ENCODE measurements at regions not wholly inside any gene's neighbourhood (a gene's known extent, or its start where the extent isn't known, plus 50 kb on each side); places are given as distances from the start of the nearest gene placed in this dataset.

DNA sequence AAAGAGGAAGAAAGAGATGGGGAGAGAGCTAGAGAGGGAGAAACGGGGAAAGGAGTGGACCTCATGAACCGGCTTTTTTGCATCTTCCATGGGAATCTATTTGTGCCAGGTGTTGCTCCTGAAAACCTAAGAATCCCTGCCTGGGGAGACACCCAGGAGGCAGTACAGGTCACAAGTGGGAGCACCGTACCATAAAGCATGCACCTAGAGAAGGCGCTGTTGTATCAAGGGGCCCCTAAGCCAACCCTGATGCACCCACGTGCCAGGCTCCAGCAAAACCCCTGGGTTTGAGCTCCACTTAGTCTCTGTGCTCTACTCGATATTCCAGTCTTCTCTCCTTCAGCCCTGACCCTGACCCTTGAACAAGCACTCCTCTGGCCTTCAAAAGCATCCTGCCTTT lies 233.6 kb downstream of the RRAGC start:
- no peak overlapping the region for H3K4me3 ChIP-seq (ENCODE audit: low read length)
- no peaks in the 10 kb centered on the region for H3K4me1 ChIP-seq (ENCODE audit: control insufficient read depth, insufficient read depth, low read length)
- H3K27me3 ChIP-seq (replicated peaks; ENCODE audit: control insufficient read depth, insufficient read depth, low read length), result peaks cover 3% of the 10 kb centered on the region
- H3K9ac ChIP-seq (ENCODE audit: low read length), result no peak overlapping the region
- no peak for DNase-seq (ENCODE audit: low read depth)
- peaks cover 8% of the 10 kb centered on the region for H3K9me3 ChIP-seq (ENCODE audit: control insufficient read depth, low read length)
- no peaks in the 10 kb centered on the region for H3K36me3 ChIP-seq (ENCODE audit: control insufficient read depth, insufficient read depth, low read length, severe bottlenecking)

DNA sequence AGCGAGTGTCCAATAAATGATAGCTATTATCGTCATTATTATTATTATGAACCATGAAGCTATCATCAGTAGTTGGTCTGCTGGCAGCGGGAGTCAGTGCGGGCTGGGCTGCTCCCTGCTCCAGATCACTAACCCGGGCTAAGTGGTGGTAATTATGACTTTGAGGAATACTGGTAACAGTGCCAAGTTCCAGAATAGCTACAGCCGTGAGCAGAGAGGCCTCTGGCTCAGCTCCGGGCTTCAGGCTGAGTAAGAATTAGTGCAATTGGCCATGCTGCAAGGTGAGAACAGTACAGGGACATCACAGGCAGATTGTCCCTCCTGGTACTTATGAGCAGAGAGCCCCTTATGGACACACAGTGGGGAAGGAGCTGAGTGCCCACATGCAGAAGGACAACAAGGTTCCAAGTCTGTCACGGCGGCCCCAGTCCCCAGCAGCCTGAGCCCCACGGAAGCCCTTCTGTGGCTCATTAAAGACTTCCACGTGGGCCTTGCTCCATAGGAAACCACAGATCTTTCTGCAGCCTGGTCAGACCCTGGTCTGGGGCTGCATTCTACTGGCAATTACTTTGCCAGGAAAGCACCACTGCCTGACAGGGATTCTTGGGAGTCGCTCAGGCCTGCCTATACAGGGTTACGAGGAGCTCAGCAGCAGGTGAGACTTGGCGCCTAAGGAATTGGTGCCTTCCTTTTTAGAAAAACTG lies 235.1 kb downstream of the RRAGC start:
- Histone ChIP-seq H3K4me1 (ENCODE audit: control insufficient read depth, insufficient read depth, low read length) (no peaks in the 10 kb centered on the region), H3K27me3 (replicated peaks; ENCODE audit: control insufficient read depth, insufficient read depth, low read length) (peaks cover 3% of the 10 kb centered on the region), H3K9me3 (ENCODE audit: control insufficient read depth, low read length) (peaks cover 8% of the 10 kb centered on the region), H3K36me3 (ENCODE audit: control insufficient read depth, insufficient read depth, low read length, severe bottlenecking) (no peaks in the 10 kb centered on the region), H3K4me3 (ENCODE audit: low read length) (no peak overlapping the region), H3K9ac (ENCODE audit: low read length) (no peak overlapping the region)
- no peak for DNase-seq (ENCODE audit: low read depth)

DNA sequence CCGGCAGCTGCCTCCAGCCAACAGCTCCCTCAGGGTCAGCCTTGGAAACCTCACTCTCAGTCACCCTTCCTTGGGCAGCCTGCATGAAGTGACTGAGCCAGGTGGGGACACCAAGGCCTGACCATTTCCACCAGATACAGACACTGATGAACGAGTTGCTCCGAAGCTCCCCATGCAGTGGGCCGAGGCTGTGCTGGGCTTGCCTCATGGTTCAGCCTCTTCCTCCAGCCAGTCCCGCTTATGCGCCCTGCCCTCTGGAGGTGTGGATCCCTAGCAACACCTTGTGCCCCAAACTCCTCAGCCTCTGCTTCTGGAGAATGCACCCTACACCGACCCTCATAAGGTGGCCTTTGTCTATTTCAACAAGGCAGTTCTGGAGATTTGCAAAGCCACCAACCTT lies 236.0 kb downstream of the RRAGC start:
- peaks cover 5% of the 10 kb centered on the region for H3K9me3 ChIP-seq (ENCODE audit: control insufficient read depth, low read length)
- H3K9ac ChIP-seq (ENCODE audit: low read length), result no peak overlapping the region
- H3K4me1 ChIP-seq (ENCODE audit: control insufficient read depth, insufficient read depth, low read length), result no peaks in the 10 kb centered on the region
- H3K27me3 ChIP-seq (replicated peaks; ENCODE audit: control insufficient read depth, insufficient read depth, low read length), result peaks cover 3% of the 10 kb centered on the region
- H3K36me3 ChIP-seq (ENCODE audit: control insufficient read depth, insufficient read depth, low read length, severe bottlenecking), result no peaks in the 10 kb centered on the region
- DNase-seq (ENCODE audit: low read depth), result no peak
- no peak overlapping the region for H3K4me3 ChIP-seq (ENCODE audit: low read length)

GRCh38 chr1:38622197-38622596 lies 237.4 kb downstream of the RRAGC start:
- no peak for DNase-seq (ENCODE audit: low read depth)
- no peaks in the 10 kb centered on the region for H3K9me3 ChIP-seq (ENCODE audit: control insufficient read depth, low read length)
- no peaks in the 10 kb centered on the region for H3K4me1 ChIP-seq (ENCODE audit: control insufficient read depth, insufficient read depth, low read length)
- H3K9ac ChIP-seq (ENCODE audit: low read length), result no peak overlapping the region
- H3K27me3 ChIP-seq (replicated peaks; ENCODE audit: control insufficient read depth, insufficient read depth, low read length), result peaks cover 3% of the 10 kb centered on the region
- H3K4me3 ChIP-seq (ENCODE audit: low read length), result no peak overlapping the region
- H3K36me3 ChIP-seq (ENCODE audit: control insufficient read depth, insufficient read depth, low read length, severe bottlenecking), result no peaks in the 10 kb centered on the region

DNA sequence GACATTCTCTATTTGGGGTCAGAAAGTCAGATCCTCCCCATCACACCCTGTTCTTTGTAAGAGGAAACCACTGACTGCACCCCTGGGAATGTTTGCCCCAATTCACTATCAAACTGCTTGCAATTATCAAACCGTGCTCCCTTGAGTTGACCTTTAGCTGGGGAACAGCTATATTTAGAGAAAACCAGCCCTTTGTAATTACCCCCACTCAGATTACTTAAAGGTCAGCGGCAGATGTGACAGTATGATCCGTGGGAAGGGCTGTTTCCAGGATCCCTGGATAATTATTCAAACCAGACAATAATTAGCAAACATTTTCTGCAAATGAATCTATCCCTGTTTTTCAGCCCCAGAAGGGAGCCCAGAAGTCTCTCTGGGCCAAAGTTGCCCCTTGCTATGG lies 242.7 kb downstream of the RRAGC start:
- no peaks in the 10 kb centered on the region for H3K36me3 ChIP-seq (ENCODE audit: control insufficient read depth, insufficient read depth, low read length, severe bottlenecking)

DNA sequence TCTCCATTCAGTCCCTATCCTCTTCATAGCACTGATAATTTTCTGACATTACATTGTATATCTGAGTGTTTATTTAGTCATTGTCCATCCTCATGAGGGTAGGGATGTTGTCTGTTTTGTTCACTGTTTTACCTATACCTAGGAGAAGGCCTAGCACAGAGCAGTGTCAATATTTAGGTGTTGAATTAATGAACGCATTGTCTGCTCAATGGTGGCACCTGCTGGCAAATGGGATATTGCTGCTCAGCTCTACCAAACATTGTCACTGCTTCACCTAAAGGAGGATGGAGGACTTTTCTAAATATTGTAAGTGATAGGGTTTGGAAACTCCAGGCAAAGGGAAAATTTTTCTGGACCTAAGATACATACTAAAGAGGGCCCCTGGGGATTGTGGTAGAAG lies 243.9 kb downstream of the RRAGC start:
- Histone ChIP-seq H3K27me3 (replicated peaks; ENCODE audit: control insufficient read depth, insufficient read depth, low read length) (peaks cover 6% of the 10 kb centered on the region), H3K9me3 (ENCODE audit: control insufficient read depth, low read length) (peaks cover 7% of the 10 kb centered on the region), H3K9ac (ENCODE audit: low read length) (no peak overlapping the region), H3K4me3 (ENCODE audit: low read length) (no peak overlapping the region), H3K4me1 (ENCODE audit: control insufficient read depth, insufficient read depth, low read length) (no peaks in the 10 kb centered on the region), H3K36me3 (ENCODE audit: control insufficient read depth, insufficient read depth, low read length, severe bottlenecking) (no peaks in the 10 kb centered on the region)
- DNase-seq (ENCODE audit: low read depth), result no peak

More for the DNA sequence above, 242.7 kb downstream of the RRAGC start:
- H3K27me3 ChIP-seq (replicated peaks; ENCODE audit: control insufficient read depth, insufficient read depth, low read length), result peaks cover 6% of the 10 kb centered on the region
- no peak for DNase-seq (ENCODE audit: low read depth)
- peaks cover 7% of the 10 kb centered on the region for H3K9me3 ChIP-seq (ENCODE audit: control insufficient read depth, low read length)
- no peaks in the 10 kb centered on the region for H3K4me1 ChIP-seq (ENCODE audit: control insufficient read depth, insufficient read depth, low read length)
- no peak overlapping the region for H3K4me3 ChIP-seq (ENCODE audit: low read length)
- H3K9ac ChIP-seq (ENCODE audit: low read length), result no peak overlapping the region

- no peak overlapping the region for H3K9ac ChIP-seq (ENCODE audit: low read length)
- no peak for DNase-seq (ENCODE audit: low read depth)
- no peak overlapping the region for H3K4me3 ChIP-seq (ENCODE audit: low read length)
- peaks cover 7% of the 10 kb centered on the region for H3K9me3 ChIP-seq (ENCODE audit: control insufficient read depth, low read length)
- no peaks in the 10 kb centered on the region for H3K4me1 ChIP-seq (ENCODE audit: control insufficient read depth, insufficient read depth, low read length)
- no peaks in the 10 kb centered on the region for H3K36me3 ChIP-seq (ENCODE audit: control insufficient read depth, insufficient read depth, low read length, severe bottlenecking)
- H3K27me3 ChIP-seq (replicated peaks; ENCODE audit: control insufficient read depth, insufficient read depth, low read length), result peaks cover 6% of the 10 kb centered on the region
Measured at GRCh38 chr1:38614861-38615260, 244.7 kb downstream of the RRAGC start.

DNA sequence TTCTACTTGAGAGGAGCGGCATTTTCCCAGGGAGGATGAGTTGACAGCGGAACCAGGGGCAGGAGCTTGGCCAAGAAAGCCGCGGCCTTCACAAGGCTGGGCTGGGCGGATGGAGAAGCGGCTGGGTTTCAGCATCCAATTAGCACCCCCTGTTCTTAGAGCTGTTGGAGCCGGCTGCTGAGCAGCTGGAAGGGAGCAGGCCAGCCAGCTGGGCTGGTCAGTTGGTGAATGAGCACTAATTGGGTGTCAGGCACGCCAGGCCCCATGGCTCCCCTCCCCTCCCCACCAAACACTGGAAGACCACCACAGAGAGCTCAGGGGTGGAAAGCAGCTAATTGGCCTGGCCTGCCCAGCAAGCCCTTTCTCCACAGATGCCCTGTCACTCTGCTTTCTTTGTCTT lies 245.6 kb downstream of the RRAGC start:
- H3K27me3 ChIP-seq (replicated peaks; ENCODE audit: control insufficient read depth, insufficient read depth, low read length), result peaks cover 6% of the 10 kb centered on the region
- peaks cover 7% of the 10 kb centered on the region for H3K9me3 ChIP-seq (ENCODE audit: control insufficient read depth, low read length)
- H3K4me3 ChIP-seq (ENCODE audit: low read length), result no peak overlapping the region
- no peak for DNase-seq (ENCODE audit: low read depth)
- no peaks in the 10 kb centered on the region for H3K4me1 ChIP-seq (ENCODE audit: control insufficient read depth, insufficient read depth, low read length)
- no peak overlapping the region for H3K9ac ChIP-seq (ENCODE audit: low read length)
- H3K36me3 ChIP-seq (ENCODE audit: control insufficient read depth, insufficient read depth, low read length, severe bottlenecking), result no peaks in the 10 kb centered on the region

DNA sequence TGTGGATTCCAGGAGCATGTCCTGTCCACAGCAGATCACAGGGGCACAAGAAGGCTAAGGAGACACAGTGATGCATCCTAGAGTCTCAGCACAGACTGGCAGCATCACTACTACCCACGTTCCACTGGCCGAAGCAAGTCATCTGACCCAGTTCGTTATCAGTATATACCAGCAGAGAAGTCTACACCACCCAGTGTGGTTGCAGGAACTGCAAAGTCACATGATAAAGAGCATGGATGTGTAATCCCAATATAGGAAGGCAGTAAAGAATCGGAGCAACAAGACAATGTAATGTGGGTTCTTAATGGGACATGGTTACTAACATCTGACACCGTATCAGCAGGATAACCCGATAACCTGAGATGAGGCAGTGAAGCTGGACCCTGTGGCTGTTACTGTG lies 246.6 kb downstream of the RRAGC start:
- peaks cover 7% of the 10 kb centered on the region for H3K9me3 ChIP-seq (ENCODE audit: control insufficient read depth, low read length)
- no peak overlapping the region for H3K9ac ChIP-seq (ENCODE audit: low read length)
- H3K27me3 ChIP-seq (replicated peaks; ENCODE audit: control insufficient read depth, insufficient read depth, low read length), result peaks cover 6% of the 10 kb centered on the region
- H3K4me3 ChIP-seq (ENCODE audit: low read length), result no peak overlapping the region
- H3K4me1 ChIP-seq (ENCODE audit: control insufficient read depth, insufficient read depth, low read length), result no peaks in the 10 kb centered on the region
- H3K36me3 ChIP-seq (ENCODE audit: control insufficient read depth, insufficient read depth, low read length, severe bottlenecking), result no peaks in the 10 kb centered on the region
- no peak for DNase-seq (ENCODE audit: low read depth)

- Histone ChIP-seq H3K9me3 (ENCODE audit: control insufficient read depth, low read length) (peaks cover 7% of the 10 kb centered on the region), H3K4me3 (ENCODE audit: low read length) (no peak overlapping the region), H3K4me1 (ENCODE audit: control insufficient read depth, insufficient read depth, low read length) (no peaks in the 10 kb centered on the region), H3K9ac (ENCODE audit: low read length) (no peak overlapping the region), H3K36me3 (ENCODE audit: control insufficient read depth, insufficient read depth, low read length, severe bottlenecking) (no peaks in the 10 kb centered on the region), H3K27me3 (replicated peaks; ENCODE audit: control insufficient read depth, insufficient read depth, low read length) (peaks cover 10% of the 10 kb centered on the region)
- DNase-seq (ENCODE audit: low read depth), result no peak
Measured at GRCh38 chr1:38611664-38612211, 247.8 kb downstream of the RRAGC start.

DNA sequence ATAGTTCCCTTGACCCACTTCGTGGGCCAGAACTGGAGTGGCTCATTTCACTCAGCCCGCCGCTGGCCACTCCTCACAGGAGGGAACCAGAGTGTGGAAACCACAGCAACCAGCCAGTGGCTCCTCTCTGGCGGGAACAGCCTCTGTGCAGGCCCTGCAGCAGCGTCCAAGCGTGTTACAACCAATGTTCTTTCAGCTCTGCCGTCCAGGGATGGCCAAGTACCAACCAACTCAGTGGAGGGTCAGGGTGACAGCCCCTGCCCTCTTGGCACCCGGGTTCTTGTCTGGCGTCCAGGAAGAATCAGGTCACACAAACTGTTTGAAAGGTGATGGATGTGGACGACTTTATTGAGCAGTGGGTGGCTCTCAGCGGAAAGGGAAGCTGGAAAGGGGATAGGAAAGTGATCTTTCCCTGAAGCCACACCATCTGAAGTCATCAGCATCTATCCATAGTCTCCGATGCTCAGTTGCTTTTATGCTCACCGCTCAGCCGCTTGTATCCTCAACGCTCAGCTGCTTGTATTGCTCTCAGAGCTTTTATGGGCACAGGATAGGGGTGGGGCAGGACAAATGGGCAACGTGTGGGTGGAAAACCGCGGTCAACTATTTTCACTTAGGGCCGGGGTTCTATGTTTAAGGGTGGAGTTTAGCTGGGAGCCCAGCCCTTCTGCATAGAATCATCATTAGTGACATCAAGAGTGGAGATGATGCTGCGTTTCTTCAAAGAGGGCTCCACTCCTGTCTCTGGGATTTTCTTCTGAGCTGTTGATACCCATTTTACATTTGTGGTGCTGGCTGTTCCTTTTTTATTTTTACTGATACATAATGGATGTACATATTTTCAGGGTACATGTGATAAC lies 250.2 kb downstream of the RRAGC start:
- H3K27me3 ChIP-seq (replicated peaks; ENCODE audit: control insufficient read depth, insufficient read depth, low read length), result peaks cover 16% of the 10 kb centered on the region
- DNase-seq (ENCODE audit: low read depth), result no peak
- no peaks in the 10 kb centered on the region for H3K36me3 ChIP-seq (ENCODE audit: control insufficient read depth, insufficient read depth, low read length, severe bottlenecking)
- H3K9me3 ChIP-seq (ENCODE audit: control insufficient read depth, low read length), result no peaks in the 10 kb centered on the region
- no peak overlapping the region for H3K9ac ChIP-seq (ENCODE audit: low read length)
- H3K4me1 ChIP-seq (ENCODE audit: control insufficient read depth, insufficient read depth, low read length), result no peaks in the 10 kb centered on the region
- H3K4me3 ChIP-seq (ENCODE audit: low read length), result no peak overlapping the region

All from adipocyte (in vitro differentiated cells).